ENCODE measurements at regions not wholly inside any gene's neighbourhood (a gene's known extent, or its start where the extent isn't known, plus 50 kb on each side); places are given as distances from the start of the nearest gene placed in this dataset.

- TF ChIP-seq, protein P1, sequence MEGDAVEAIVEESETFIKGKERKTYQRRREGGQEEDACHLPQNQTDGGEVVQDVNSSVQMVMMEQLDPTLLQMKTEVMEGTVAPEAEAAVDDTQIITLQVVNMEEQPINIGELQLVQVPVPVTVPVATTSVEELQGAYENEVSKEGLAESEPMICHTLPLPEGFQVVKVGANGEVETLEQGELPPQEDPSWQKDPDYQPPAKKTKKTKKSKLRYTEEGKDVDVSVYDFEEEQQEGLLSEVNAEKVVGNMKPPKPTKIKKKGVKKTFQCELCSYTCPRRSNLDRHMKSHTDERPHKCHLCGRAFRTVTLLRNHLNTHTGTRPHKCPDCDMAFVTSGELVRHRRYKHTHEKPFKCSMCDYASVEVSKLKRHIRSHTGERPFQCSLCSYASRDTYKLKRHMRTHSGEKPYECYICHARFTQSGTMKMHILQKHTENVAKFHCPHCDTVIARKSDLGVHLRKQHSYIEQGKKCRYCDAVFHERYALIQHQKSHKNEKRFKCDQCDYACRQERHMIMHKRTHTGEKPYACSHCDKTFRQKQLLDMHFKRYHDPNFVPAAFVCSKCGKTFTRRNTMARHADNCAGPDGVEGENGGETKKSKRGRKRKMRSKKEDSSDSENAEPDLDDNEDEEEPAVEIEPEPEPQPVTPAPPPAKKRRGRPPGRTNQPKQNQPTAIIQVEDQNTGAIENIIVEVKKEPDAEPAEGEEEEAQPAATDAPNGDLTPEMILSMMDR (conservative IDR thresholded peaks at IDR 0.05) = no peak
- TF ChIP-seq ZFX (IDR thresholded peaks at IDR 0.05) = no peak
Measured at GRCh38 chr13:63396746-63397145, 1981.1 kb upstream of the PCDH20 start.

Data from C4-2B (cell line).